Glutamatergic neuron (in vitro differentiated cells): ENCODE measurements at regions not wholly inside any gene's neighbourhood (a gene's known extent, or its start where the extent isn't known, plus 50 kb on each side); places are given as distances from the start of the nearest gene placed in this dataset.

Experiments used
- DNase-seq: peaks from one replicate; pipeline ENCODE4 v3.0.0; 2022
- H3K27ac Mint-ChIP-seq: one replicate; pipeline ENCODE4 v1.8.0; 2020; ENCODE audit warnings: mild to moderate bottlenecking, mixed read lengths, inconsistent platforms; ENCODE audit not compliant: unreplicated experiment
- H3K27me3 Mint-ChIP-seq: one replicate; pipeline ENCODE4 v1.8.0; 2020; ENCODE audit warnings: mild to moderate bottlenecking, moderate library complexity, mixed read lengths, inconsistent platforms; ENCODE audit not compliant: unreplicated experiment
- H3K36me3 Mint-ChIP-seq: one replicate; pipeline ENCODE4 v1.8.0; 2020; ENCODE audit warnings: mild to moderate bottlenecking, mixed read lengths, inconsistent platforms; ENCODE audit not compliant: unreplicated experiment
- H3K4me1 Mint-ChIP-seq: one replicate; pipeline ENCODE4 v1.8.0; 2020; ENCODE audit warnings: mild to moderate bottlenecking, low read depth, mixed read lengths, inconsistent platforms; ENCODE audit not compliant: unreplicated experiment
- H3K4me3 Mint-ChIP-seq: one replicate; pipeline ENCODE4 v1.8.0; 2020; ENCODE audit warnings: mild to moderate bottlenecking, mixed read lengths, inconsistent platforms; ENCODE audit not compliant: unreplicated experiment
- H3K9me3 Mint-ChIP-seq: one replicate; pipeline ENCODE4 v1.8.0; 2020; ENCODE audit warnings: mild to moderate bottlenecking, moderate library complexity, mixed read lengths, inconsistent platforms; ENCODE audit not compliant: unreplicated experiment
- CTCF ChIP-seq: fragments of 200-600 bp; sonication (generic); IDR thresholded peaks from one replicate; pipeline ENCODE4 v1.5.0; 2021; ENCODE audit not compliant: partially characterized antibody, unreplicated experiment

GRCh38 chr20:4455996-4456395 lies 206.9 kb upstream of the ADRA1D start:
- no peaks in the 10 kb centered on the region for H3K4me1 Mint-ChIP-seq
- H3K4me3 Mint-ChIP-seq: no peak overlapping the region
- no peaks in the 10 kb centered on the region for H3K27me3 Mint-ChIP-seq
- no peak for TF ChIP-seq CTCF
- H3K9me3 Mint-ChIP-seq: no peaks in the 10 kb centered on the region
- no peaks in the 10 kb centered on the region for H3K36me3 Mint-ChIP-seq
- no peak overlapping the region for H3K27ac Mint-ChIP-seq
- no peak for DNase-seq

- Mint-ChIP-seq H3K9me3 (no peaks in the 10 kb centered on the region), H3K36me3 (no peaks in the 10 kb centered on the region), H3K4me3 (no peak overlapping the region), H3K4me1 (no peaks in the 10 kb centered on the region), H3K27ac (no peak overlapping the region), H3K27me3 (no peaks in the 10 kb centered on the region)
- no peak for DNase-seq
- TF ChIP-seq CTCF: no peak
Observed at GRCh38 chr20:4455301-4455701, 206.2 kb upstream of the ADRA1D start.

GRCh38 chr20:4454111-4454510 lies 205.0 kb upstream of the ADRA1D start:
- Mint-ChIP-seq H3K27me3 (no peaks in the 10 kb centered on the region), H3K9me3 (no peaks in the 10 kb centered on the region), H3K4me1 (no peaks in the 10 kb centered on the region), H3K36me3 (no peaks in the 10 kb centered on the region), H3K4me3 (no peak overlapping the region), H3K27ac (no peak overlapping the region)
- DNase-seq: no peak
- TF ChIP-seq CTCF: no peak

- Mint-ChIP-seq H3K9me3 (no peaks in the 10 kb centered on the region), H3K27me3 (no peaks in the 10 kb centered on the region), H3K4me3 (no peak overlapping the region), H3K4me1 (no peaks in the 10 kb centered on the region), H3K27ac (no peak overlapping the region), H3K36me3 (no peaks in the 10 kb centered on the region)
- DNase-seq: no peak
- TF ChIP-seq CTCF: no peak
Observed at GRCh38 chr20:4453359-4453758, 204.3 kb upstream of the ADRA1D start.

- no peaks in the 10 kb centered on the region for H3K4me1 Mint-ChIP-seq
- H3K36me3 Mint-ChIP-seq: no peaks in the 10 kb centered on the region
- H3K27ac Mint-ChIP-seq: no peak overlapping the region
- no peak for TF ChIP-seq CTCF
- H3K4me3 Mint-ChIP-seq: no peak overlapping the region
- DNase-seq: no peak
- H3K9me3 Mint-ChIP-seq: no peaks in the 10 kb centered on the region
- no peaks in the 10 kb centered on the region for H3K27me3 Mint-ChIP-seq
Observed at GRCh38 chr20:4451487-4452081, 202.5 kb upstream of the ADRA1D start.
